GM23338 (cell line): ENCODE measurements at regions not wholly inside any gene's neighbourhood (a gene's known extent, or its start where the extent isn't known, plus 50 kb on each side); places are given as distances from the start of the nearest gene placed in this dataset.

Experiments used
- ATAC-seq: fragments of 200-7000 bp; cut with Tn5 transposase; 3 replicates; pipeline ENCODE4 v1.9.1; 2020
- DNase-seq: peaks from one replicate; pipeline ENCODE4 v3.0.0-alpha.2; 2015; ENCODE audit warnings: low spot score
- H2AFZ ChIP-seq: fragments of 200-600 bp; sonication (generic); 2 replicates; pipeline ENCODE4 v1.8.0; 2016; ENCODE audit warnings: antibody characterized with exemption, mild to moderate bottlenecking, moderate library complexity
- H3F3A ChIP-seq: fragments of 200-600 bp; sonication (generic); replicated peaks from 2 replicates; pipeline ENCODE4 v1.8.0; 2017; ENCODE audit warnings: antibody characterized with exemption, mixed run types, low read depth
- H3K27ac ChIP-seq: fragments of 200-600 bp; sonication (generic); 2 replicates; pipeline ENCODE4 v1.6.1; 2016; ENCODE audit warnings: low read depth
- H3K27me3 ChIP-seq: fragments of 200-600 bp; sonication (generic); 2 replicates; pipeline ENCODE4 v1.8.0; 2016; ENCODE audit warnings: mild to moderate bottlenecking, mixed run types, moderate library complexity; ENCODE audit not compliant: insufficient read depth
- H3K36me3 ChIP-seq: fragments of 200-600 bp; sonication (generic); 2 replicates; pipeline ENCODE4 v1.8.0; 2016; ENCODE audit warnings: mild to moderate bottlenecking; ENCODE audit not compliant: insufficient read depth
- H3K4me1 ChIP-seq: fragments of 200-600 bp; sonication (generic); 2 replicates; pipeline ENCODE4 v1.8.0; 2016; ENCODE audit warnings: mild to moderate bottlenecking, moderate library complexity; ENCODE audit not compliant: insufficient read depth
- H3K4me2 ChIP-seq: fragments of 200-600 bp; sonication (generic); 2 replicates; pipeline ENCODE4 v1.7.1; 2017; ENCODE audit warnings: mixed run types
- H3K4me3 ChIP-seq: fragments of 200-600 bp; sonication (generic); 2 replicates; pipeline ENCODE4 v1.6.1; 2016; ENCODE audit warnings: mixed run types
- H3K79me2 ChIP-seq: fragments of 200-600 bp; sonication (generic); replicated peaks from 2 replicates; pipeline ENCODE4 v1.8.0; 2017; ENCODE audit warnings: mild to moderate bottlenecking; ENCODE audit not compliant: insufficient read depth
- H3K9me2 ChIP-seq: fragments of 200-600 bp; sonication (generic); 2 replicates; pipeline ENCODE4 v1.8.0; 2017; ENCODE audit not compliant: insufficient read depth
- H4K20me1 ChIP-seq: fragments of 200-600 bp; sonication (generic); replicated peaks from 2 replicates; pipeline ENCODE4 v1.8.0; 2017; ENCODE audit warnings: mild to moderate bottlenecking; ENCODE audit not compliant: insufficient read depth
- H3K27ac Mint-ChIP-seq: 2 replicates; pipeline ENCODE4 v1.8.0; 2020; ENCODE audit warnings: inconsistent platforms, mild to moderate bottlenecking, moderate library complexity, mixed read lengths
- H3K27me3 Mint-ChIP-seq: 3 replicates; pipeline ENCODE4 v1.8.0; 2022; ENCODE audit warnings: low read depth, mild to moderate bottlenecking, moderate library complexity, mixed read lengths, inconsistent platforms; ENCODE audit not compliant: insufficient read depth, poor library complexity
- H3K36me3 Mint-ChIP-seq: 3 replicates; pipeline ENCODE4 v1.8.0; 2021; ENCODE audit warnings: low read depth, mild to moderate bottlenecking, inconsistent platforms, moderate library complexity, mixed read lengths
- H3K4me1 Mint-ChIP-seq: 3 replicates; pipeline ENCODE4 v1.8.0; 2020; ENCODE audit warnings: mild to moderate bottlenecking, inconsistent platforms, mixed read lengths
- H3K4me3 Mint-ChIP-seq: 3 replicates; pipeline ENCODE4 v1.8.0; 2021; ENCODE audit warnings: moderate library complexity, mild to moderate bottlenecking, inconsistent platforms, mixed read lengths
- H3K9me3 Mint-ChIP-seq: 3 replicates; pipeline ENCODE4 v1.8.0; 2020; ENCODE audit warnings: moderate library complexity, mild to moderate bottlenecking, inconsistent platforms, mixed read lengths
- CREB1 ChIP-seq: fragments of 250-450 bp; sonication (Bioruptor Pico); IDR thresholded peaks from 2 replicates; pipeline ENCODE4 v1.5.0; 2020; ENCODE audit warnings: low read depth, mild to moderate bottlenecking, moderate library complexity
- EZH2 ChIP-seq: fragments of 200-600 bp; sonication (generic); IDR thresholded peaks from one replicate; pipeline ENCODE4 v1.8.0; 2017; ENCODE audit warnings: antibody characterized with exemption, mild to moderate bottlenecking, low read depth; ENCODE audit not compliant: unreplicated experiment
- EZH2phosphoT487 ChIP-seq: fragments of 200-600 bp; sonication (generic); IDR thresholded peaks from one replicate; pipeline ENCODE4 v1.8.1; 2018; ENCODE audit warnings: antibody characterized with exemption; ENCODE audit not compliant: unreplicated experiment
- JUNB ChIP-seq: IDR thresholded peaks from one replicate; pipeline ENCODE4 v1.6.1; 2016; ENCODE audit warnings: antibody characterized with exemption; ENCODE audit not compliant: unreplicated experiment
- NANOG ChIP-seq: IDR thresholded peaks from 2 replicates; pipeline ENCODE4 v1.6.1; 2016; ENCODE audit warnings: antibody characterized with exemption, borderline replicate concordance
- POLR2AphosphoS5 ChIP-seq: IDR thresholded peaks from 2 replicates; pipeline ENCODE4 v1.6.1; 2016; ENCODE audit warnings: antibody characterized with exemption, low read depth
- STAT1 ChIP-seq: IDR thresholded peaks from one replicate; pipeline ENCODE4 v1.6.1; 2016; ENCODE audit warnings: antibody characterized with exemption; ENCODE audit not compliant: unreplicated experiment
- ZNF114 ChIP-seq: fragments of 250-450 bp; sonication (Bioruptor Pico); IDR thresholded peaks from 2 replicates; pipeline ENCODE4 v1.5.0; 2020; ENCODE audit warnings: mild to moderate bottlenecking, moderate library complexity
- ZNF331 ChIP-seq: fragments of 250-450 bp; sonication (Bioruptor Pico); IDR thresholded peaks from 2 replicates; pipeline ENCODE4 v1.5.0; 2020; ENCODE audit warnings: low read depth, mild to moderate bottlenecking, moderate library complexity
- TF ChIP-seq, protein P1 (sequence below): fragments of 250-450 bp; sonication (Bioruptor Pico); IDR thresholded peaks from 2 replicates; pipeline ENCODE4 v1.5.0; 2020; ENCODE audit warnings: mild to moderate bottlenecking, moderate library complexity
- TF ChIP-seq, protein P2 (sequence below), 2 experiments: fragments of 200-600 bp in 1 of 2; sonication (generic) in 1 of 2; conservative IDR thresholded peaks; 2 replicates each; pipeline versions ENCODE4 v1.5.1 to v1.6.1; 2016 to 2017; ENCODE audit warnings: antibody characterized with exemption in 2 of 2, low read depth in 2 of 2, mild to moderate bottlenecking in 2 of 2, moderate library complexity in 1 of 2
- TF ChIP-seq, protein P3 (sequence below): IDR thresholded peaks from 2 replicates; pipeline ENCODE4 v1.6.1; 2016; ENCODE audit warnings: antibody characterized with exemption
- TF ChIP-seq, protein P4 (sequence below): IDR thresholded peaks from one replicate; pipeline ENCODE4 v1.6.1; 2018; ENCODE audit warnings: antibody characterized with exemption; ENCODE audit not compliant: unreplicated experiment

DNA sequence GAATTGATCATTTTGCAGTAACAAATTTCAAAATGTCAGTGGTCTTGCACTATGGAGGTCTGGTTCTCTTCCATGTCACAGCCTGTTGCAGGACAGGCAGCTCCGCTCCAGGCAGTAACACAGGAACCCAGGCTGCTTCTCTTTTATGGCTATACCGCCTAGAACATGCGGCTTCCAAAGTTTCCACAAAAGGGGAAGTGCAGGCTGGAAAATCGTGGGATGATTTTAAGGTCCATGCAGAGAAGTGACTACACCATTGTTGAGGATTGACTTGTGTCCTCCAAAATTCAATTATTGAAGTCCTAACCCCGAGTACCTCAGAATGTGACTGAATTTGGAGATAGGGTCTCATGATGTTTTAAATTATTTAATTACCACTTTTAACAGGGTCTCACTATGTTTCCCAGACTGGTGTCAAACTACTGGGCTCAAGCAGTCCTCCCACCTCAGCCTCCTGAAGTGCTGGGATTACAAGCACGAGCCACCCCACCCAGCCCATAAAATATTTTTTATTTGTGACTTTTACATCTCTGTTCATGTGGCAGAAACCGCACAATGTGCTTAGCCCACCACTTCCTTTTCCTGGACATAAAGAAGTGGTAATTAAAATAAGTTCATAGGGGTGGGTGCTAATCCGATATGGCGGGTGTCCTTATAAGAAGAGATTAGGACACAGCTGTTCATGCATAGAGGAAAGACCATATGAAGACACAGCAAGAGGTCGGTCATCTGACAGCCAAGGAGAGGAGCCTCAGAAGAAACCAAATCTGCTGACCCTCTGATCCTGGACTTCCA lies 279.2 kb upstream of the RPL38 start:
- Histone ChIP-seq H3K79me2 (no peaks in the 10 kb centered on the region), H3K4me2 (no peak overlapping the region), H3K27me3 (no peaks in the 10 kb centered on the region), H3K4me1 (no peaks in the 10 kb centered on the region), H3K36me3 (no peaks in the 10 kb centered on the region), H2AFZ (no peak overlapping the region), H3K4me3 (no peak overlapping the region), H3F3A (no peaks in the 10 kb centered on the region), H3K27ac (no peak overlapping the region), H4K20me1 (no peaks in the 10 kb centered on the region), H3K9me2 (no peaks in the 10 kb centered on the region)
- ATAC-seq = no peak
- Mint-ChIP-seq H3K27me3 (no peaks in the 10 kb centered on the region), H3K4me1 (no peaks in the 10 kb centered on the region), H3K27ac (no peak overlapping the region), H3K4me3 (no peak overlapping the region), H3K9me3 (peaks cover 10% of the 10 kb centered on the region; the same call in 2 of the 3 replicates), H3K36me3 (no peaks in the 10 kb centered on the region)
- DNase-seq = no peak
- TF ChIP-seq, protein P1, sequence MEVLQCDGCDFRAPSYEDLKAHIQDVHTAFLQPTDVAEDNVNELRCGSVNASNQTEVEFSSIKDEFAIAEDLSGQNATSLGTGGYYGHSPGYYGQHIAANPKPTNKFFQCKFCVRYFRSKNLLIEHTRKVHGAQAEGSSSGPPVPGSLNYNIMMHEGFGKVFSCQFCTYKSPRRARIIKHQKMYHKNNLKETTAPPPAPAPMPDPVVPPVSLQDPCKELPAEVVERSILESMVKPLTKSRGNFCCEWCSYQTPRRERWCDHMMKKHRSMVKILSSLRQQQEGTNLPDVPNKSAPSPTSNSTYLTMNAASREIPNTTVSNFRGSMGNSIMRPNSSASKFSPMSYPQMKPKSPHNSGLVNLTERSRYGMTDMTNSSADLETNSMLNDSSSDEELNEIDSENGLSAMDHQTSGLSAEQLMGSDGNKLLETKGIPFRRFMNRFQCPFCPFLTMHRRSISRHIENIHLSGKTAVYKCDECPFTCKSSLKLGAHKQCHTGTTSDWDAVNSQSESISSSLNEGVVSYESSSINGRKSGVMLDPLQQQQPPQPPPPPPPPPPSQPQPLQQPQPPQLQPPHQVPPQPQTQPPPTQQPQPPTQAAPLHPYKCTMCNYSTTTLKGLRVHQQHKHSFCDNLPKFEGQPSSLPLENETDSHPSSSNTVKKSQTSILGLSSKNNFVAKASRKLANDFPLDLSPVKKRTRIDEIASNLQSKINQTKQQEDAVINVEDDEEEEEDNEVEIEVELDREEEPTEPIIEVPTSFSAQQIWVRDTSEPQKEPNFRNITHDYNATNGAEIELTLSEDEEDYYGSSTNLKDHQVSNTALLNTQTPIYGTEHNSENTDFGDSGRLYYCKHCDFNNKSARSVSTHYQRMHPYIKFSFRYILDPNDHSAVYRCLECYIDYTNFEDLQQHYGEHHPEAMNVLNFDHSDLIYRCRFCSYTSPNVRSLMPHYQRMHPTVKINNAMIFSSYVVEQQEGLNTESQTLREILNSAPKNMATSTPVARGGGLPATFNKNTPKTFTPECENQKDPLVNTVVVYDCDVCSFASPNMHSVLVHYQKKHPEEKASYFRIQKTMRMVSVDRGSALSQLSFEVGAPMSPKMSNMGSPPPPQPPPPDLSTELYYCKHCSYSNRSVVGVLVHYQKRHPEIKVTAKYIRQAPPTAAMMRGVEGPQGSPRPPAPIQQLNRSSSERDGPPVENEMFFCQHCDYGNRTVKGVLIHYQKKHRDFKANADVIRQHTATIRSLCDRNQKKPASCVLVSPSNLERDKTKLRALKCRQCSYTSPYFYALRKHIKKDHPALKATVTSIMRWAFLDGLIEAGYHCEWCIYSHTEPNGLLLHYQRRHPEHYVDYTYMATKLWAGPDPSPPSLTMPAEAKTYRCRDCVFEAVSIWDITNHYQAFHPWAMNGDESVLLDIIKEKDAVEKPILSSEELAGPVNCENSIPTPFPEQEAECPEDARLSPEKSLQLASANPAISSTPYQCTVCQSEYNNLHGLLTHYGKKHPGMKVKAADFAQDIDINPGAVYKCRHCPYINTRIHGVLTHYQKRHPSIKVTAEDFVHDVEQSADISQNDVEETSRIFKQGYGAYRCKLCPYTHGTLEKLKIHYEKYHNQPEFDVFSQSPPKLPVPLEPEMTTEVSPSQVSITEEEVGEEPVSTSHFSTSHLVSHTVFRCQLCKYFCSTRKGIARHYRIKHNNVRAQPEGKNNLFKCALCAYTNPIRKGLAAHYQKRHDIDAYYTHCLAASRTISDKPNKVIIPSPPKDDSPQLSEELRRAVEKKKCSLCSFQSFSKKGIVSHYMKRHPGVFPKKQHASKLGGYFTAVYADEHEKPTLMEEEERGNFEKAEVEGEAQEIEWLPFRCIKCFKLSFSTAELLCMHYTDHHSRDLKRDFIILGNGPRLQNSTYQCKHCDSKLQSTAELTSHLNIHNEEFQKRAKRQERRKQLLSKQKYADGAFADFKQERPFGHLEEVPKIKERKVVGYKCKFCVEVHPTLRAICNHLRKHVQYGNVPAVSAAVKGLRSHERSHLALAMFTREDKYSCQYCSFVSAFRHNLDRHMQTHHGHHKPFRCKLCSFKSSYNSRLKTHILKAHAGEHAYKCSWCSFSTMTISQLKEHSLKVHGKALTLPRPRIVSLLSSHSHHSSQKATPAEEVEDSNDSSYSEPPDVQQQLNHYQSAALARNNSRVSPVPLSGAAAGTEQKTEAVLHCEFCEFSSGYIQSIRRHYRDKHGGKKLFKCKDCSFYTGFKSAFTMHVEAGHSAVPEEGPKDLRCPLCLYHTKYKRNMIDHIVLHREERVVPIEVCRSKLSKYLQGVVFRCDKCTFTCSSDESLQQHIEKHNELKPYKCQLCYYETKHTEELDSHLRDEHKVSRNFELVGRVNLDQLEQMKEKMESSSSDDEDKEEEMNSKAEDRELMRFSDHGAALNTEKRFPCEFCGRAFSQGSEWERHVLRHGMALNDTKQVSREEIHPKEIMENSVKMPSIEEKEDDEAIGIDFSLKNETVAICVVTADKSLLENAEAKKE (CRISPR knock-in tag) = no peak
- TF ChIP-seq, protein P2, sequence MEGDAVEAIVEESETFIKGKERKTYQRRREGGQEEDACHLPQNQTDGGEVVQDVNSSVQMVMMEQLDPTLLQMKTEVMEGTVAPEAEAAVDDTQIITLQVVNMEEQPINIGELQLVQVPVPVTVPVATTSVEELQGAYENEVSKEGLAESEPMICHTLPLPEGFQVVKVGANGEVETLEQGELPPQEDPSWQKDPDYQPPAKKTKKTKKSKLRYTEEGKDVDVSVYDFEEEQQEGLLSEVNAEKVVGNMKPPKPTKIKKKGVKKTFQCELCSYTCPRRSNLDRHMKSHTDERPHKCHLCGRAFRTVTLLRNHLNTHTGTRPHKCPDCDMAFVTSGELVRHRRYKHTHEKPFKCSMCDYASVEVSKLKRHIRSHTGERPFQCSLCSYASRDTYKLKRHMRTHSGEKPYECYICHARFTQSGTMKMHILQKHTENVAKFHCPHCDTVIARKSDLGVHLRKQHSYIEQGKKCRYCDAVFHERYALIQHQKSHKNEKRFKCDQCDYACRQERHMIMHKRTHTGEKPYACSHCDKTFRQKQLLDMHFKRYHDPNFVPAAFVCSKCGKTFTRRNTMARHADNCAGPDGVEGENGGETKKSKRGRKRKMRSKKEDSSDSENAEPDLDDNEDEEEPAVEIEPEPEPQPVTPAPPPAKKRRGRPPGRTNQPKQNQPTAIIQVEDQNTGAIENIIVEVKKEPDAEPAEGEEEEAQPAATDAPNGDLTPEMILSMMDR (conservative IDR thresholded peaks at IDR 0.05; ENCODE audit: low read depth in 2 of 2) = no peak
- TF ChIP-seq ZNF114 (CRISPR knock-in tag) = no peak
- TF ChIP-seq EZH2phosphoT487 = no peak
- TF ChIP-seq, protein P3, sequence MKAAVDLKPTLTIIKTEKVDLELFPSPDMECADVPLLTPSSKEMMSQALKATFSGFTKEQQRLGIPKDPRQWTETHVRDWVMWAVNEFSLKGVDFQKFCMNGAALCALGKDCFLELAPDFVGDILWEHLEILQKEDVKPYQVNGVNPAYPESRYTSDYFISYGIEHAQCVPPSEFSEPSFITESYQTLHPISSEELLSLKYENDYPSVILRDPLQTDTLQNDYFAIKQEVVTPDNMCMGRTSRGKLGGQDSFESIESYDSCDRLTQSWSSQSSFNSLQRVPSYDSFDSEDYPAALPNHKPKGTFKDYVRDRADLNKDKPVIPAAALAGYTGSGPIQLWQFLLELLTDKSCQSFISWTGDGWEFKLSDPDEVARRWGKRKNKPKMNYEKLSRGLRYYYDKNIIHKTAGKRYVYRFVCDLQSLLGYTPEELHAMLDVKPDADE = no peak
- no peak for TF ChIP-seq STAT1
- no peak for TF ChIP-seq NANOG
- TF ChIP-seq ZNF331 = no peak
- TF ChIP-seq CREB1 (CRISPR knock-in tag) = no peak
- TF ChIP-seq EZH2 = no peak
- no peak for TF ChIP-seq JUNB
- no peak for TF ChIP-seq POLR2AphosphoS5
- TF ChIP-seq, protein P4, sequence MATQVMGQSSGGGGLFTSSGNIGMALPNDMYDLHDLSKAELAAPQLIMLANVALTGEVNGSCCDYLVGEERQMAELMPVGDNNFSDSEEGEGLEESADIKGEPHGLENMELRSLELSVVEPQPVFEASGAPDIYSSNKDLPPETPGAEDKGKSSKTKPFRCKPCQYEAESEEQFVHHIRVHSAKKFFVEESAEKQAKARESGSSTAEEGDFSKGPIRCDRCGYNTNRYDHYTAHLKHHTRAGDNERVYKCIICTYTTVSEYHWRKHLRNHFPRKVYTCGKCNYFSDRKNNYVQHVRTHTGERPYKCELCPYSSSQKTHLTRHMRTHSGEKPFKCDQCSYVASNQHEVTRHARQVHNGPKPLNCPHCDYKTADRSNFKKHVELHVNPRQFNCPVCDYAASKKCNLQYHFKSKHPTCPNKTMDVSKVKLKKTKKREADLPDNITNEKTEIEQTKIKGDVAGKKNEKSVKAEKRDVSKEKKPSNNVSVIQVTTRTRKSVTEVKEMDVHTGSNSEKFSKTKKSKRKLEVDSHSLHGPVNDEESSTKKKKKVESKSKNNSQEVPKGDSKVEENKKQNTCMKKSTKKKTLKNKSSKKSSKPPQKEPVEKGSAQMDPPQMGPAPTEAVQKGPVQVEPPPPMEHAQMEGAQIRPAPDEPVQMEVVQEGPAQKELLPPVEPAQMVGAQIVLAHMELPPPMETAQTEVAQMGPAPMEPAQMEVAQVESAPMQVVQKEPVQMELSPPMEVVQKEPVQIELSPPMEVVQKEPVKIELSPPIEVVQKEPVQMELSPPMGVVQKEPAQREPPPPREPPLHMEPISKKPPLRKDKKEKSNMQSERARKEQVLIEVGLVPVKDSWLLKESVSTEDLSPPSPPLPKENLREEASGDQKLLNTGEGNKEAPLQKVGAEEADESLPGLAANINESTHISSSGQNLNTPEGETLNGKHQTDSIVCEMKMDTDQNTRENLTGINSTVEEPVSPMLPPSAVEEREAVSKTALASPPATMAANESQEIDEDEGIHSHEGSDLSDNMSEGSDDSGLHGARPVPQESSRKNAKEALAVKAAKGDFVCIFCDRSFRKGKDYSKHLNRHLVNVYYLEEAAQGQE = no peak
